ENCODE measurements at regions not wholly inside any gene's neighbourhood (a gene's known extent, or its start where the extent isn't known, plus 50 kb on each side); places are given as distances from the start of the nearest gene placed in this dataset.

GRCh38 chr3:74465715-74466410 lies 148.6 kb downstream of the CNTN3 start:
- H3K9me1 ChIP-seq (ENCODE audit: control insufficient read depth, extremely low read depth, insufficient read depth, low read length): no peaks in the 10 kb centered on the region
- no peak for DNase-seq (ENCODE audit: low read depth, low spot score)

GRCh38 chr3:74463515-74463914 lies 150.9 kb downstream of the CNTN3 start:
- no peaks in the 10 kb centered on the region for H3K27me3 ChIP-seq (ENCODE audit: control insufficient read depth, extremely low read depth, insufficient read depth, low read length)
- no peaks in the 10 kb centered on the region for H3K4me1 ChIP-seq (ENCODE audit: control insufficient read depth, extremely low read depth, insufficient read depth, low read length)
- H3K27ac ChIP-seq (ENCODE audit: control insufficient read depth, insufficient read depth, low read length): no peak overlapping the region
- no peaks in the 10 kb centered on the region for H3K79me2 ChIP-seq (ENCODE audit: control insufficient read depth, insufficient read depth, low read length)
- no peak overlapping the region for H3K4me3 ChIP-seq (ENCODE audit: control insufficient read depth in 2 of 3, extremely low read depth in 1 of 3, insufficient read depth in 2 of 3, low read depth in 1 of 3, low read length in 3 of 3)
- H2AFZ ChIP-seq (ENCODE audit: control insufficient read depth, low read length): no peak overlapping the region
- H3K9ac ChIP-seq (ENCODE audit: control insufficient read depth, extremely low read depth, insufficient read depth, low read length): no peak overlapping the region
- no peaks in the 10 kb centered on the region for H3K9me3 ChIP-seq (ENCODE audit: control insufficient read depth, low read depth, low read length)
- no peak for TF ChIP-seq EZH2 (IDR thresholded peaks at IDR 0.05; ENCODE audit: low read length)
- no peak for TF ChIP-seq CTCF (optimal IDR thresholded peaks at IDR 0.05 in 1 of 3, IDR thresholded peaks at IDR 0.05 in 1 of 3, conservative IDR thresholded peaks at IDR 0.05 in 1 of 3; ENCODE audit: extremely low read depth in 1 of 3, insufficient read depth in 2 of 3, low read length in 3 of 3)
- no peaks in the 10 kb centered on the region for H3K9me1 ChIP-seq (ENCODE audit: control insufficient read depth, extremely low read depth, insufficient read depth, low read length)
- dilution Hi-C loops (cut with MboI; ENCODE audit: extremely low pct_ligation_motif_present, low sequenced_read_pairs): no loop called here
- no peaks in the 10 kb centered on the region for H3K36me3 ChIP-seq (ENCODE audit: control insufficient read depth in 2 of 2, extremely low read depth in 1 of 2, insufficient read depth in 2 of 2, low read length in 2 of 2)
- no peak for FAIRE-seq
- no peak overlapping the region for H3K4me2 ChIP-seq (ENCODE audit: control insufficient read depth, extremely low read depth, insufficient read depth, low read depth, low read length)
- DNase-seq (ENCODE audit: low read depth, low spot score): no peak
- no peaks in the 10 kb centered on the region for H4K20me1 ChIP-seq (ENCODE audit: control insufficient read depth, extremely low read depth, insufficient read depth, low read length)

More at GRCh38 chr3:74465715-74466410, 148.6 kb downstream of the CNTN3 start:
- Histone ChIP-seq H3K27ac (ENCODE audit: control insufficient read depth, insufficient read depth, low read length) (no peak overlapping the region), H3K27me3 (ENCODE audit: control insufficient read depth, extremely low read depth, insufficient read depth, low read length) (no peaks in the 10 kb centered on the region), H3K4me3 (ENCODE audit: control insufficient read depth in 2 of 3, extremely low read depth in 1 of 3, insufficient read depth in 2 of 3, low read depth in 1 of 3, low read length in 3 of 3) (no peak overlapping the region), H3K79me2 (ENCODE audit: control insufficient read depth, insufficient read depth, low read length) (no peaks in the 10 kb centered on the region), H3K9me3 (ENCODE audit: control insufficient read depth, low read depth, low read length) (no peaks in the 10 kb centered on the region), H3K9ac (ENCODE audit: control insufficient read depth, extremely low read depth, insufficient read depth, low read length) (no peak overlapping the region), H4K20me1 (ENCODE audit: control insufficient read depth, extremely low read depth, insufficient read depth, low read length) (no peaks in the 10 kb centered on the region), H2AFZ (ENCODE audit: control insufficient read depth, low read length) (no peak overlapping the region), H3K4me1 (ENCODE audit: control insufficient read depth, extremely low read depth, insufficient read depth, low read length) (no peaks in the 10 kb centered on the region), H3K36me3 (ENCODE audit: control insufficient read depth in 2 of 2, extremely low read depth in 1 of 2, insufficient read depth in 2 of 2, low read length in 2 of 2) (no peaks in the 10 kb centered on the region), H3K4me2 (ENCODE audit: control insufficient read depth, extremely low read depth, insufficient read depth, low read depth, low read length) (no peak overlapping the region)
- TF ChIP-seq CTCF (optimal IDR thresholded peaks at IDR 0.05 in 1 of 3, IDR thresholded peaks at IDR 0.05 in 1 of 3, conservative IDR thresholded peaks at IDR 0.05 in 1 of 3; ENCODE audit: extremely low read depth in 1 of 3, insufficient read depth in 2 of 3, low read length in 3 of 3) (no peak), EZH2 (IDR thresholded peaks at IDR 0.05; ENCODE audit: low read length) (no peak)
- FAIRE-seq: no peak
- dilution Hi-C loops (cut with MboI; ENCODE audit: extremely low pct_ligation_motif_present, low sequenced_read_pairs): no loop called here
